ENCODE measurements at regions not wholly inside any gene's neighbourhood (a gene's known extent, or its start where the extent isn't known, plus 50 kb on each side); places are given as distances from the start of the nearest gene placed in this dataset.

DNA sequence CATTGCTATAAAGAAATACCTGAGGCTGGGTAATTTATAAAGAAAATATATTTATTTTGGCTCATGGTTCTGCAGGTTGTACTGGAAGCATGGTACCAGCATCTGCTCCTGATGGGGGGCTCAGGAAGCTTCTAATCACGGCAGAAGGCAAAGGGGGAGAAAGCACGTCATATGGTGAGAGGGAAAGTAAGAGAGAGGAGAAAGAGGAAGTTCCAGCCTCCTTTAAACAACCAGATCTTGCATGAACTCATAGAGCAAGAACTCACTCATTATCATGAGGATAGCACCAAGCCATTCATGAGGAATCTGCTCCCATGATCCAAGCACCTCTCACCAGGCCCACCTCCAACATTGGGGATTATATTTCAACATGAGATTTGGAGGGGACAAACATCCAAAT, 125.0 kb upstream of the GRPR start:
- H3T11ph ChIP-seq (ENCODE audit: low read length): no peak overlapping the region
- no peak overlapping the region for H4K5ac ChIP-seq (ENCODE audit: insufficient read length, low read depth, low read length)
- no peaks in the 10 kb centered on the region for H4K20me1 ChIP-seq (ENCODE audit: control insufficient read depth, insufficient read depth, insufficient read length)
- peaks cover 22 to 32% of the 10 kb centered on the region in 2 experiments for H3K9me3 Mint-ChIP-seq
- no peak overlapping the region for H3K4me2 ChIP-seq (ENCODE audit: insufficient read depth, insufficient read length, low read length)
- no peak overlapping the region for H2AFZ ChIP-seq (ENCODE audit: low read length)
- H3K27me3 ChIP-seq (ENCODE audit: insufficient read depth, low read length): no peaks in the 10 kb centered on the region
- no peak overlapping the region for H2BK5ac ChIP-seq (ENCODE audit: insufficient read length, low read length)
- peaks cover 5 to 13% of the 10 kb centered on the region in 2 experiments for H3K4me1 Mint-ChIP-seq
- no peak overlapping the region for H2AK5ac ChIP-seq (ENCODE audit: insufficient read length, low read length)
- no peak overlapping the region for H3K23ac ChIP-seq (ENCODE audit: insufficient read length, low read depth, low read length)
- H3K27ac ChIP-seq (ENCODE audit: insufficient read length, low read depth, low read length): no peak overlapping the region
- no peak overlapping the region for H2BK12ac ChIP-seq (ENCODE audit: insufficient read length, low read depth, low read length)
- H2BK120ac ChIP-seq (ENCODE audit: low read depth, low read length, poor library complexity, severe bottlenecking): no peak overlapping the region
- no peak overlapping the region for H3K56ac ChIP-seq (ENCODE audit: insufficient read length, low read depth, low read length)
- H2BK20ac ChIP-seq (ENCODE audit: low read depth, low read length, poor library complexity, severe bottlenecking): no peak overlapping the region
- H3K4ac ChIP-seq (ENCODE audit: low read depth, low read length): no peak overlapping the region
- H3K18ac ChIP-seq (ENCODE audit: insufficient read length, low read depth, low read length): no peak overlapping the region
- no peak overlapping the region for H3K4me3 Mint-ChIP-seq
- TF ChIP-seq, protein P1, sequence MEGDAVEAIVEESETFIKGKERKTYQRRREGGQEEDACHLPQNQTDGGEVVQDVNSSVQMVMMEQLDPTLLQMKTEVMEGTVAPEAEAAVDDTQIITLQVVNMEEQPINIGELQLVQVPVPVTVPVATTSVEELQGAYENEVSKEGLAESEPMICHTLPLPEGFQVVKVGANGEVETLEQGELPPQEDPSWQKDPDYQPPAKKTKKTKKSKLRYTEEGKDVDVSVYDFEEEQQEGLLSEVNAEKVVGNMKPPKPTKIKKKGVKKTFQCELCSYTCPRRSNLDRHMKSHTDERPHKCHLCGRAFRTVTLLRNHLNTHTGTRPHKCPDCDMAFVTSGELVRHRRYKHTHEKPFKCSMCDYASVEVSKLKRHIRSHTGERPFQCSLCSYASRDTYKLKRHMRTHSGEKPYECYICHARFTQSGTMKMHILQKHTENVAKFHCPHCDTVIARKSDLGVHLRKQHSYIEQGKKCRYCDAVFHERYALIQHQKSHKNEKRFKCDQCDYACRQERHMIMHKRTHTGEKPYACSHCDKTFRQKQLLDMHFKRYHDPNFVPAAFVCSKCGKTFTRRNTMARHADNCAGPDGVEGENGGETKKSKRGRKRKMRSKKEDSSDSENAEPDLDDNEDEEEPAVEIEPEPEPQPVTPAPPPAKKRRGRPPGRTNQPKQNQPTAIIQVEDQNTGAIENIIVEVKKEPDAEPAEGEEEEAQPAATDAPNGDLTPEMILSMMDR (conservative IDR thresholded peaks at IDR 0.05): no peak
- no peak overlapping the region for H3K9ac ChIP-seq (ENCODE audit: extremely low read depth, insufficient read length, low read length)
- H4K91ac ChIP-seq (ENCODE audit: insufficient read length, low read depth, low read length): no peak overlapping the region
- no peak overlapping the region for H3K27ac Mint-ChIP-seq
- no peaks in the 10 kb centered on the region for H3K4me1 ChIP-seq (ENCODE audit: insufficient read depth, low read length)
- DNase-seq: no peak
- H3K79me2 ChIP-seq (ENCODE audit: insufficient read depth, low read length): no peaks in the 10 kb centered on the region
- H3K27me3 Mint-ChIP-seq (ENCODE audit: low read depth): no peaks in the 10 kb centered on the region
- no peaks in the 10 kb centered on the region for H3K23me2 ChIP-seq (ENCODE audit: insufficient read length, low read depth, low read length, poor library complexity, severe bottlenecking)
- no peaks in the 10 kb centered on the region for H3K9me3 ChIP-seq (ENCODE audit: control insufficient read depth, low read depth, low read length)
- no peak overlapping the region for H4K8ac ChIP-seq (replicated peaks; ENCODE audit: insufficient read length, low read depth, low read length)
- no peak overlapping the region for H2BK15ac ChIP-seq (ENCODE audit: low read depth, low read length)
- H3K36me3 Mint-ChIP-seq (ENCODE audit: insufficient read depth in 1 of 3, low read depth in 3 of 3): peaks cover 9 to 51% (median 25%) of the 10 kb centered on the region in 3 experiments
- H3K79me1 ChIP-seq (ENCODE audit: insufficient read depth, low read depth, low read length, poor library complexity, severe bottlenecking): no peaks in the 10 kb centered on the region
- H3K14ac ChIP-seq (ENCODE audit: insufficient read depth, low read length): no peak overlapping the region
- no CpG with 5 or more reads among the region's 2 CpGs for WGBS (ENCODE audit: extremely low coverage, insufficient read length, low lambda C conversion rate)
